T-helper 9 cell (primary cell): ENCODE measurements at regions not wholly inside any gene's neighbourhood (a gene's known extent, or its start where the extent isn't known, plus 50 kb on each side); places are given as distances from the start of the nearest gene placed in this dataset.

ENCODE experiments used
- DNase-seq: peaks from one replicate; pipeline ENCODE4 v3.0.0-alpha.2; 2020

GRCh38 chr16:74094514-74094913, 202.1 kb upstream of the PSMD7 start:
- no peak for DNase-seq

DNA sequence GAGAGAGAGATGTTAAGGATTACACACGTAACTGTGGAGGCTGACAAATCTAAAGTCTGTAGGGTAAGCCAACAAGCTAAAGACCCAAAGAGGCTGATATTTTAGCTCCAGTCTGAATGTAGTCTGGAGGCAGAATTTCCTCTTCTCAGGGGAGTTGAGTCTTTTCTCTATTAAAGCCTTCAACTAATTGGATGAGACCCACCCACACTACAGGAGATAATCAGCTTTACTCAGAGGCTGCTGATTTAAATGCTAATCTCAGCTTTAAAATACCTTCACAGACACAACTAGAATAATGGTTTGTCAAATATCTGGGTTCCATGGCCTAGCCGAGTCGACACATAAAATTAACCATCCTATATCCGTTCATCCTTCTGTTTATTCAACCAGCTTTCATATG, 204.3 kb upstream of the PSMD7 start:
- no peak for DNase-seq

DNA sequence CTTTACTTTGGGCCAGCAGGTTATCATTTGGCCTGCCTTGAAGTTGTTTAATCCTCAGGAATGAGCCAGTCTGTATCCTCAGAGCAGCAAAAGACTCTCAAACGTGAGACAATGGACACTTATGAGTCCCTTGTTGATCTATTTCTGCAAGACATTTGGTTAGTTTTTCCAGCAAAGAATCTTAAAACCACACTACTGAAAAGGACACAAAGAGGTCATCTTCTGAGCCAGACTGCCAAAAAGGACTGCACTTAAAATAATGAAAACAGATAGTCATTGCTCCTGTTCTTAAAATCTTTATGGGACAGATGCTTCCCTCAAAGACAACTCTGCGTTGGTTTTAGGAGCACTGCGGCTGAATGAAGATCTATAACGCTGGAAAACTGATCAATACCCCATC, 205.7 kb upstream of the PSMD7 start:
- no peak for DNase-seq

DNA sequence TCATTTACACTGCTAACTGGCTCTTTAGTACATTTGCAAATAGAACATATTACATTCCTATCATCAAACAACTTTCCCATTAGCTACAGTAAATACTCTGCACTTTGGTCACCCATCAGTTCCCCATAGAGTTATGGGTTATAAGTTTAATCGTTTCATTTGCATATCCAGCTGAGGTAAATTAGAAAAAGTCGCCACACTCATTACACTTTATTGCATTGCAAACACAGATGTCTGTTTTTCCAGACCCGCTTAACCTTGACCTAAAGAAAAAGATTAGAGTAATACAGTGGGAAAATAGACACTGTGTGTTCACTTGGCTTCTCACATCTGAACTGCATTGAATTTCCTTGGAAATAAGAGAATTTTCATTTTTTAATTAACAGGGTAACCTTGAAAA, 213.1 kb upstream of the PSMD7 start:
- DNase-seq = no peak

DNA sequence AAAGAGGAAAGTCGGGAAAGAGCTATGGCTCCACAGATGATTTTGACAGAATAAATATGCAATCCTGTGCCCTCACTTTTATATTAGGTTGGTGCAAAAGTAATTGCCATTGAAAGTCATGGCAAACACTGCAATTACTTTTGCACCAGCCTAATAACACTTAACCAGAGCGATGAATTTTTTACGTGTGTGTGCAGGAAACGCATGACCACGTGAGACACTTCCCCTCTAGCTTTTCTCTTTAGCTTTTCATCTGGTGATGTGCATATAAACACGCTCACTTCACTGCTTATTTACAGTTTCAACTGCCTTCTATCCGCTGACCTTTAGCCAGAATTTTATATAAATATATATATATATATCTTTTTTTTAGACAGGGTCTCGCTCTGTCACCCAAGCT, 216.3 kb upstream of the PSMD7 start:
- no peak for DNase-seq

DNA sequence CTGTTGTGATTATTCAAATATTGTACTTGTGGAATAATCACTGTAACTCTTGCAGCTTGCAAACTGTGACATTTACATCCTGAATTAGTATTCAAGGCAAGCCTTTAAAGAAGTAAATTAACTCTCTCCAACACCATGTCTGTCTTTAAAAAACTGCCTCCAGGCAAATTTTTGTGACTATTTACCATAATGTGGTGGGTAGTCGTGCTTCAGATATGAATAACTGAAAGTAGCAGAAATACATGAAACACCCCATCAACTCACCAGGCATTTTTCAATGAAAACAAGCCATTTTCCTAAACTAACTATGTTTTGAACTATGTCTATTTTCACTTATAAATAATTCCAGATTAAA, 217.4 kb upstream of the PSMD7 start:
- DNase-seq = no peak

GRCh38 chr16:74078511-74079231, 217.9 kb upstream of the PSMD7 start:
- no peak for DNase-seq

GRCh38 chr16:74076568-74076967, 220.0 kb upstream of the PSMD7 start:
- no peak for DNase-seq

GRCh38 chr16:74075393-74075792, 221.2 kb upstream of the PSMD7 start:
- DNase-seq = no peak

GRCh38 chr16:74073456-74073855, 223.2 kb upstream of the PSMD7 start:
- DNase-seq = no peak

GRCh38 chr16:74071996-74072535, 224.5 kb upstream of the PSMD7 start:
- no peak for DNase-seq

DNA sequence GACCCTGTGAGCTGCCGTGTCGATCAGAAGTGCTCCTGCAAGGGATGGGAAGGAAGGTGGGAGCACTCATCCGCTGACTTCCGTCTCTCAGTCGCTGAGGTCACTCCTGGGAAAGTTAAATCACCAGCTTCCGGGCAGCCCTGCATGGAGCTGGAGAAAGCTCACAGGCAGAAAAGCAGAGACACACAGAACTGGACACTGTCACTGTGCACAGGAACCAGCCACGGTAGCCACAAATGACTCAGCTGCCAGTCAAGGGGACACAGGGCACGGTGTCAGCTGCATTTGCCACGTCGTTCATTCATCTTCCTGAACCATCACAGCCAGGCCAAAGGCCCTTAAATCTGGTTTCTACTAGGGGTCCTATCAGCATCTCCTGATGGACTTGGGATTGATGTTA, 226.4 kb upstream of the PSMD7 start:
- DNase-seq = no peak

- DNase-seq = no peak
Measured at GRCh38 chr16:74064120-74064735, 232.4 kb upstream of the PSMD7 start.

DNA sequence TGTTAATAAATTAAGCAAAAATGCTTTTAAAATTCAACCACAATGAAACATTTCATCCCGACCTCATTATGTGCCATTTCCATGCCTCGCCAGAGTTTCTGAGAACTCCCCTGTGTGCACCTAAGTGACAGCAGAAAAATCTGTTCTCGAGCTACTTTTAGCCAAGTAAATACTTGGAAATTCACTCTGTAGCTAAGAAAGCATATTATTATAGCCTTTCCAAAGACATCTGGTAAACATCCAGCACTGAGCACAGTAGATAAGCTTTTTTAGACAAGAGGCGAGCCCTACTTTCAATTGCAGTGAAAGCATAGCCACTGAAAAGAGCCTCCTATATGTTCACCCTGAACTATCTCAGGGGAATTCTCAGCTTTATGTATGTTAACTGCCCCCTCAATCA, 242.8 kb upstream of the PSMD7 start:
- no peak for DNase-seq

- no peak for DNase-seq
Measured at GRCh38 chr16:74053312-74053711, 243.3 kb upstream of the PSMD7 start.

DNA sequence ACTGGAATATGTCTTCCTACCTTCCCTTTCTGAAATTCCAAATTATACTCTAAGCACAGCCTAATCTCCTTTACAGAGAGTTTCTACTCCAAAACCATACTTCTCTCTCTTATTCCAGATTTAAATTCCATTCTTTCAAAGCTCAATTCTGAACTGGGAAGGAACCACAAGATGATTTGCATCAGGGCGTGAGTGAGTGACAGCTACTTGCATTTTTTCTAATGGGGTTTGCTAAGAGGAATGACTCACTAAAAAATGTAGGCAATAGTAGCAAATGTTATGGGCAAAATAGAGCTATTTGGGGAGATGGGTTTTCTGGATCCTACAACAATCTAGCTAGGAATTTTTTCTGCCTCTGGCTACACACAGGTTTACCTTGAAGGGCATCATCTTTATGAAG, 244.6 kb upstream of the PSMD7 start:
- DNase-seq = no peak

DNA sequence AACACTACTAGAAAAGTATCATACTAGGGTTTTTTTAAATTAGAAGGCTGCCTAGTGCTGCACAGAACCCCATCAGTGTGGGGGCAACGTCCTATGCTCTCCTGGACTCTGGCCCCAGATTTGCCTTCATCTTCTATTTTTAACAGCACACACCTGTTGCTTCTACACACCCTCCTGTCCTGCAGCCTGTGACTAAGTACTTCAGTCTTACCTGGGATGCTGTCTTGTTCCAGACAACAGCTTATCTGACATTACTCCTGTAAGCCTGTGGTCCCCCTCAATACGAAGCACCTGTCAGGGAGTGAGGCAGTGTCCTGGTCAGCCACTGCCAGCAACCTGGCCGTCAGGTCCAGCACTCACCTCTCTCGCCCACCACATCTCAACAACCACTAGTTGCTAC, 247.6 kb upstream of the PSMD7 start:
- no peak for DNase-seq

DNA sequence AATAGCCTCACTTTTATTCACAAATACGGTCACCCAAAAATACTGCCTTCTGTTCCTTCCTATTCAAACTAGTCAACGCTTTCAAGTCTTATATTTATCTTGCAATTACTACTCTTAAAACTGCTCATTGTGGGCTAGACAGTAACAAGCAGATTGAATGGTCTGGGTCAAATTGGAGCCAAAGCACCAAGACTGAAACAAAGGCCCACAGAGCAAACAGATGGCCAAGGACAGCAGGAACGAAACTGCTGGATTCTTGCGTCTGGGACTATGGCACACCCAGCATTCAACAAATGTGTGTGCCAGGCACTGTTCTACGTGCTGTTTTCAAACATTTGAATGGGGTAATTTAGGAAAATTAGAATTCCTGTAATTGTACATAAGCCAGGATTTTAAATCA, 250.1 kb upstream of the PSMD7 start:
- no peak for DNase-seq

DNA sequence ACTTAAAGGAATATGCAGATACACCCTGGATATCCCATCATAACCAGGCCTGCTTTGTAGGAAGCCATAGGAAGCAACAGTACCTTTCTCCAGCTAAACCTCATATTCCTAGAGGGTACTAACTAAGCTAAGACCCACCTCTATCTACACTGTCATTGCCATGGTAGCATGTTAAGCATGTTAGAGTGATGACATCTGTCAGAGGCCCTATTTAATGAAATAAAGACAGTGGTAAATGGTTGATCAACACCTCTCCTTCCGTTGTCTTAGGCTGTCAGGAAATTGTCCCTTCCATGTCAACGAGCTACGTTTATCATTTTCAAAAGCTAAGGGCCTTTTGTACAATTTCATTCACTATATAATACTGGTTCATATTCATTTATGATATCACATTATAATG, 251.1 kb upstream of the PSMD7 start:
- no peak for DNase-seq

GRCh38 chr16:74035816-74036215, 260.8 kb upstream of the PSMD7 start:
- DNase-seq = no peak

DNA sequence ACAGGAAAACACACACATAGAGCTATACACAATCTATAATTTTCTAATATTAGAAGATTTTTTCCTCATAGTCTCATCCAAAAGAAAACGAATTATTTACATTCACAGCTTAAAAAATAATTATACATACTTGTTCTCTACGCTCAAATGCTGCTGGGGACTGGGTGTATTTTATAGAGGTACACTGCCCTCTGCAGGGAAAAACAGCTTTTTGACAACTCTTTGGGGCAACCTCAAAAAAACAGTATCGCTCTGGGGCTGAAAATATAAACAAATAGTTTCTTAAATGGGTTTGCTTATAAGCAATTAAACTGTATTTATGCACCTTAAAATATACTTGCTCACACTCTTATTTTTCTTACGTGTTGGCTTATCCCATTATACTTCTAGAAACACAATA, 261.8 kb upstream of the PSMD7 start:
- no peak for DNase-seq

GRCh38 chr16:74034200-74034599, 262.4 kb upstream of the PSMD7 start:
- no peak for DNase-seq

DNA sequence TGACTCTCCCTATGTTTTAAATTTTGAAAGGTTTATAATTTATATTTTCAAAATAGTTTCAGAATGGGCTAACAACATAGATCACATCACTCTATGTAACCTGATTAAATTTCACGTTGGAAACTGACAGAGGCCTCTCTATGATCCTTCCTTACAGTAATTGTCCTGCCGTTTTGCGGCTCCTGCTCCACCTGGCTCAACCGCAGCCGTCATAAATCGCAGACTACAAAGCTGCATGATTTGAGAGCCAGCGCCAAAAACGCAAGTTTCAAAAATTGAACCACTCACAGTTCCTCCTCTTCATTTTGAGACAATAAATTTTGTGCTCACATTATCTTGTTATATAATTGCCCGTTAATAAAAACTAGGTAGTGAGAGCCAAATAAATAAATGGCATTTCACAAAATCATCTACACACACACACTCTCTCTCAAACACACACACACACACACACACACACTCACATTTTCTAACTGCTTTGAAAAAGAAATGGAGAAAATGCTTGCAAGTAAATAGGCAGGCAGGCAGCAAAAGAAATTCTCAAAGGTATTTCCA, 263.1 kb upstream of the PSMD7 start:
- DNase-seq = no peak

- no peak for DNase-seq
Measured at GRCh38 chr16:74031551-74031950, 265.1 kb upstream of the PSMD7 start.
